Heart left ventricle (tissue), 13 donors: ENCODE measurements at regions not wholly inside any gene's neighbourhood (a gene's known extent, or its start where the extent isn't known, plus 50 kb on each side); places are given as distances from the start of the nearest gene placed in this dataset.
A peak's percentile ranks its signal among the peaks of the same experiment; 100 is the strongest.

ENCODE experiments used
- POLR2A ChIP-seq, 2 donors: fragments of 450-650 bp; IDR thresholded peaks; one replicate each; pipeline ENCODE4 v1.6.1; 2017; ENCODE audit warnings: antibody characterized with exemption in 2 of 2, mild to moderate bottlenecking in 2 of 2, moderate library complexity in 2 of 2
- TF ChIP-seq, protein P1 (sequence below), 12 donors: fragments of 200-600 bp; sonication (generic) in 4 of 12; IDR thresholded peaks; one replicate each; pipeline versions ENCODE4 v1.5.0 to v1.8.0; 2018 to 2022; ENCODE audit warnings: antibody characterized with exemption in 12 of 12, mild to moderate bottlenecking in 5 of 12
- donor health status: ischemic (EF 13 %, LVEDD 7.1; RV severe dilation, severe dysfunction).
- donor health status: DM: no; HTN: yes; CAD: no.
- donor health status: DM: no; HTN: no; CAD: no.
- donor health status: ischemic (EF 25% LVEDD 6.9; RV normal size, moderate dysfunction).
- donor health status: ischemic (EF 25% LVEDD 5.7; RV mildly dilated, moderate dysfunction).
- donor health status: ischemic (EF 35%, LVEDD 5.7; RV mildly dilated, moderate dysfunction).
- donor health status: nonischemic (EF 11% LVEDD 7.7; RV severe dilation, severe dysfunction).
- donor health status: DM: yes; HTN: yes; CAD: no.
- donor health status: PGD.
- donor health status: ischemic (EF 29% LVEDD 5.4; RV normal size, mild dysfunction).
- donor health status: nonischemic (EF 23%, LVEDD 6.1; RV moderate dilation, normal function).

DNA sequence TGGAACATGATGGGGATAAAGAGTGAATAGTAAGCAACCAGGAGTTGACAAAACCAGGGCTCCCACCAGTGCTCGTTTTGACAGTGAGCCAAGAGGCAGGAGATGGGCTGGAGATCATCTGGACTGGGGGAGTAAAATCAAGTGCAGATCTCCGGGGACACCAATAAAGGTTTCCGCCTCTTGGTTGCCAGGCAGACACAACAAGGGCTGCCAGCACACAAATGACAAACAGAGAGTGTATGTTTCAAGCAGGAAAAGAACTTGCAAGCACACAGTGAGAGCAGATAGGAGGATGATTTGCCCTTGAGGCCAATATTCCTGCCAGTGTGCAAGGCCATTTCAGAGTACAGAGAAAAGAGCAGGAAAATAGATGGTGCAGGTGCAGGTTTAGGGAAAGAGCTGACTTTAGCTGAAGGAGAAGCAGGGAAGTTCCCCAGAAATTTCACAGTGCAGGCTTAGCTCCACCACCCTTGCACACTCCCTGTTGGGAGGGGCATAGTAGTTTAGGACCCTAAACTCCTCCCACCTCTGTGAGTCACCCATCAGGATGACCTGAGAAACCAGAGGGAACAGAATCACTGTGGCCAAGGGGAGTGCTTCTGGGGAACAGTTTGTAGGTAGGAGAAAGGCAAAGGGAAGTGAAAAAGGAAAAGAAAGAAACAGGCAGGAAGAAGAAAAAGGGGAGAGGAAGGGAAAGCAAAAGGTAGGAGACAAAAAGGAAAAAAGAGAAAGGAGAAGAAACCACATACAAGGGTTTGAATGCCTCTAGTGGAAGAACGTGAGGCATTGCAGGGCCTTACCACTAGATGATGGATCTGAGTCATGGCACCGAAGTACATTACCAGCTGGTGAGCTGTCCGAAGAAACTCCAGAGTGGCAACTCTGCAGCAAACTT is 404.4 kb downstream of the SLC6A15 start:
- TF ChIP-seq POLR2A (IDR thresholded peaks at IDR 0.05): no peak
- TF ChIP-seq, protein P1, sequence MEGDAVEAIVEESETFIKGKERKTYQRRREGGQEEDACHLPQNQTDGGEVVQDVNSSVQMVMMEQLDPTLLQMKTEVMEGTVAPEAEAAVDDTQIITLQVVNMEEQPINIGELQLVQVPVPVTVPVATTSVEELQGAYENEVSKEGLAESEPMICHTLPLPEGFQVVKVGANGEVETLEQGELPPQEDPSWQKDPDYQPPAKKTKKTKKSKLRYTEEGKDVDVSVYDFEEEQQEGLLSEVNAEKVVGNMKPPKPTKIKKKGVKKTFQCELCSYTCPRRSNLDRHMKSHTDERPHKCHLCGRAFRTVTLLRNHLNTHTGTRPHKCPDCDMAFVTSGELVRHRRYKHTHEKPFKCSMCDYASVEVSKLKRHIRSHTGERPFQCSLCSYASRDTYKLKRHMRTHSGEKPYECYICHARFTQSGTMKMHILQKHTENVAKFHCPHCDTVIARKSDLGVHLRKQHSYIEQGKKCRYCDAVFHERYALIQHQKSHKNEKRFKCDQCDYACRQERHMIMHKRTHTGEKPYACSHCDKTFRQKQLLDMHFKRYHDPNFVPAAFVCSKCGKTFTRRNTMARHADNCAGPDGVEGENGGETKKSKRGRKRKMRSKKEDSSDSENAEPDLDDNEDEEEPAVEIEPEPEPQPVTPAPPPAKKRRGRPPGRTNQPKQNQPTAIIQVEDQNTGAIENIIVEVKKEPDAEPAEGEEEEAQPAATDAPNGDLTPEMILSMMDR (IDR thresholded peaks at IDR 0.05): peak in 3 of 12 donors; percentile 18 to 45 (median 39)
